ENCODE measurements at regions not wholly inside any gene's neighbourhood (a gene's known extent, or its start where the extent isn't known, plus 50 kb on each side); places are given as distances from the start of the nearest gene placed in this dataset.

- no peak overlapping the region for H3K27ac ChIP-seq (ENCODE audit: low read depth, low read length)
- H3K9ac ChIP-seq (ENCODE audit: low read length): no peak overlapping the region
- no peak overlapping the region for H3K4me3 ChIP-seq (ENCODE audit: insufficient read depth, low read length, poor library complexity, severe bottlenecking)
- H3K9me3 ChIP-seq (ENCODE audit: insufficient read depth, low read length): no peaks in the 10 kb centered on the region
- no peaks in the 10 kb centered on the region for H3K9me2 ChIP-seq (replicated peaks; ENCODE audit: insufficient read depth, low read length)
- TF ChIP-seq EZH2phosphoT487 (conservative IDR thresholded peaks at IDR 0.05; ENCODE audit: low read length): no peak
- TF ChIP-seq CTCF (IDR thresholded peaks at IDR 0.05; ENCODE audit: insufficient read depth, low read length, poor library complexity, severe bottlenecking): no peak
- H4K20me1 ChIP-seq (ENCODE audit: low read depth, low read length): no peaks in the 10 kb centered on the region
- no peaks in the 10 kb centered on the region for H3F3A ChIP-seq (ENCODE audit: insufficient read depth)
- no peak overlapping the region for H3K4me2 ChIP-seq (ENCODE audit: low read depth, low read length, poor library complexity, severe bottlenecking)
- no peaks in the 10 kb centered on the region for H3K36me3 ChIP-seq (ENCODE audit: low read length)
- H3K27me3 ChIP-seq (ENCODE audit: low read length): no peaks in the 10 kb centered on the region
- no peak overlapping the region for H2AFZ ChIP-seq (ENCODE audit: low read depth, low read length, severe bottlenecking)
- H3K79me2 ChIP-seq (ENCODE audit: insufficient read depth, low read length): no peaks in the 10 kb centered on the region
Measured at GRCh38 chr5:89899559-89899958, 510.0 kb downstream of the CETN3 start.

GRCh38 chr5:89893546-89893945, 516.0 kb downstream of the CETN3 start:
- no peaks in the 10 kb centered on the region for H4K20me1 ChIP-seq (ENCODE audit: low read depth, low read length)
- no peaks in the 10 kb centered on the region for H3K9me2 ChIP-seq (replicated peaks; ENCODE audit: insufficient read depth, low read length)
- H3K4me3 ChIP-seq (ENCODE audit: insufficient read depth, low read length, poor library complexity, severe bottlenecking): no peak overlapping the region
- TF ChIP-seq EZH2phosphoT487 (conservative IDR thresholded peaks at IDR 0.05; ENCODE audit: low read length): no peak
- no peak for TF ChIP-seq CTCF (IDR thresholded peaks at IDR 0.05; ENCODE audit: insufficient read depth, low read length, poor library complexity, severe bottlenecking)
- no peaks in the 10 kb centered on the region for H3K79me2 ChIP-seq (ENCODE audit: insufficient read depth, low read length)
- no peaks in the 10 kb centered on the region for H3K9me3 ChIP-seq (ENCODE audit: insufficient read depth, low read length)
- H3K4me2 ChIP-seq (ENCODE audit: low read depth, low read length, poor library complexity, severe bottlenecking): no peak overlapping the region
- no peaks in the 10 kb centered on the region for H3F3A ChIP-seq (ENCODE audit: insufficient read depth)
- no peak overlapping the region for H3K27ac ChIP-seq (ENCODE audit: low read depth, low read length)
- no peak overlapping the region for H3K9ac ChIP-seq (ENCODE audit: low read length)
- no peaks in the 10 kb centered on the region for H3K36me3 ChIP-seq (ENCODE audit: low read length)
- H2AFZ ChIP-seq (ENCODE audit: low read depth, low read length, severe bottlenecking): no peak overlapping the region
- H3K27me3 ChIP-seq (ENCODE audit: low read length): no peaks in the 10 kb centered on the region

- Histone ChIP-seq H3K27ac (ENCODE audit: low read depth, low read length) (no peak overlapping the region), H3K9me3 (ENCODE audit: insufficient read depth, low read length) (no peaks in the 10 kb centered on the region), H4K20me1 (ENCODE audit: low read depth, low read length) (no peaks in the 10 kb centered on the region), H3K4me3 (ENCODE audit: insufficient read depth, low read length, poor library complexity, severe bottlenecking) (no peak overlapping the region), H3K9ac (ENCODE audit: low read length) (no peak overlapping the region), H3K9me2 (replicated peaks; ENCODE audit: insufficient read depth, low read length) (no peaks in the 10 kb centered on the region), H3K4me2 (ENCODE audit: low read depth, low read length, poor library complexity, severe bottlenecking) (no peak overlapping the region), H3K27me3 (ENCODE audit: low read length) (no peaks in the 10 kb centered on the region), H3K36me3 (ENCODE audit: low read length) (no peaks in the 10 kb centered on the region), H3K79me2 (ENCODE audit: insufficient read depth, low read length) (no peaks in the 10 kb centered on the region), H3F3A (ENCODE audit: insufficient read depth) (no peaks in the 10 kb centered on the region), H2AFZ (ENCODE audit: low read depth, low read length, severe bottlenecking) (no peak overlapping the region)
- no peak for TF ChIP-seq CTCF (IDR thresholded peaks at IDR 0.05; ENCODE audit: insufficient read depth, low read length, poor library complexity, severe bottlenecking)
- TF ChIP-seq EZH2phosphoT487 (conservative IDR thresholded peaks at IDR 0.05; ENCODE audit: low read length): no peak
Measured at GRCh38 chr5:89885670-89886069, 523.9 kb downstream of the CETN3 start.

Data from SU-DHL-6 (cell line).